ENCODE measurements at regions not wholly inside any gene's neighbourhood (a gene's known extent, or its start where the extent isn't known, plus 50 kb on each side); places are given as distances from the start of the nearest gene placed in this dataset.
"Not testable (repeated sequence)": the region's sequence is repeated elsewhere in the genome, so short reads cannot be mapped to it uniquely, and the experiment has no call there.

DNA sequence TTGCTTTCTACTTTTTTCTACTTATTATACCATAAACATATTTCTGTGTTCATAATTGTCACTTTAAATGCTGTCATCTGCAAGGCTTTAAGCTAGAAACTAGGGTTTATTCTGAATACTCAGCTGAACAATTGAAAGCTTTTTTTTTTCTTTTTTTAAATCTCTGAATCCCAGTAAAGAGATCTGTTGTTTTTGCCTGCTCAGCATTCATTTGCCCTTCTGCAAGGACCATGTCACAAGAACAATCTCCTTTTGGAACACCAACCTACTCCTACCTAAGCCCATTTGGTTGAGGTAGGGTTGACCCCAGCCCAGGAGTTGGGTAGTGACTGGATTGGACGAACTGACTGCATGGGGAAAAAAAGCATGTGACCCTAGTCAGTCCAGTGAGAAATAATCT, 92.6 kb downstream of the MZT1 start:
- DNase-seq (ENCODE audit: low read depth) = no peak
- H3K4me3 ChIP-seq (replicated peaks; ENCODE audit: low read depth, low read length) = no peak overlapping the region
- TF ChIP-seq, protein P1, sequence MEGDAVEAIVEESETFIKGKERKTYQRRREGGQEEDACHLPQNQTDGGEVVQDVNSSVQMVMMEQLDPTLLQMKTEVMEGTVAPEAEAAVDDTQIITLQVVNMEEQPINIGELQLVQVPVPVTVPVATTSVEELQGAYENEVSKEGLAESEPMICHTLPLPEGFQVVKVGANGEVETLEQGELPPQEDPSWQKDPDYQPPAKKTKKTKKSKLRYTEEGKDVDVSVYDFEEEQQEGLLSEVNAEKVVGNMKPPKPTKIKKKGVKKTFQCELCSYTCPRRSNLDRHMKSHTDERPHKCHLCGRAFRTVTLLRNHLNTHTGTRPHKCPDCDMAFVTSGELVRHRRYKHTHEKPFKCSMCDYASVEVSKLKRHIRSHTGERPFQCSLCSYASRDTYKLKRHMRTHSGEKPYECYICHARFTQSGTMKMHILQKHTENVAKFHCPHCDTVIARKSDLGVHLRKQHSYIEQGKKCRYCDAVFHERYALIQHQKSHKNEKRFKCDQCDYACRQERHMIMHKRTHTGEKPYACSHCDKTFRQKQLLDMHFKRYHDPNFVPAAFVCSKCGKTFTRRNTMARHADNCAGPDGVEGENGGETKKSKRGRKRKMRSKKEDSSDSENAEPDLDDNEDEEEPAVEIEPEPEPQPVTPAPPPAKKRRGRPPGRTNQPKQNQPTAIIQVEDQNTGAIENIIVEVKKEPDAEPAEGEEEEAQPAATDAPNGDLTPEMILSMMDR (IDR thresholded peaks at IDR 0.05; ENCODE audit: low read length, missing control alignments) = no peak

DNA sequence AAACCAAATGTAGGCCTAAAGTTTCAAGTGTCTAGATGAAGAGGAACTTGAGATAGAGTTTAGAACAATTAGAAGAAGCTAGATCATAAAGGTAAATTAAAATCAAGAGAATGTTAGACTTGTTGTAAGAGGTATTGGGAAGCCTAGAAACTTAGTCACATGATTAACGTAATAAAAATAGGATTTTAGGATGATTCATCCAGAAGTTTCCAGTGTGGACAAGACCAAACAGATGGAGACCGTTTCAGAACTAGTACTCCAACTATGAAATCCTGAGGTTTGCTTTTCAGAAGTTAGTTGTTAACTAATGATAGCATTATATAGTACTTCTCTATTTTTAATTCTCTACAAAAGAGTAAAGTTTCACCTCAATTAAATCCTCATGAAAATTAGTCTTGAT, 104.9 kb downstream of the MZT1 start:
- no peak overlapping the region for H3K4me3 ChIP-seq (replicated peaks; ENCODE audit: low read depth, low read length)
- TF ChIP-seq, protein P1 (IDR thresholded peaks at IDR 0.05; ENCODE audit: low read length, missing control alignments) = no peak
- DNase-seq (ENCODE audit: low read depth) = no peak

DNA sequence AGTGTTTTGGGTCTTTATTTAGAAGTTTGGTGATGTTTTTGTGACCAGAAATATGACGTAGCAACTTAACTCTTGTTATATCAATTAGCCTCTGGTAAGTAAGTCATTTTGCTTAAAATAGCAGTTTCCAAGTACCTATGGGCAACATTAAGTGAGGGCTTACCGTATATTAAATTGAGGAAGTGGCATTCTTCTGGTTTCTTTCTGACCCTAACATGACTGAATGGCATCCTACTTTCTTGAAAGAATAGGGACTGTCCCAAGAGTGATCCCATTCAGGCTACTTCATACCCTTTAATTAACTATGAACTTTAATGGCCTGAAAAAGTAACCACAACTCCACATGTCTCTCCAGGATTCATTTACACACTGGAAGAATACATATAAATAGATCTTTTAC, 106.6 kb downstream of the MZT1 start:
- TF ChIP-seq, protein P1 (IDR thresholded peaks at IDR 0.05; ENCODE audit: low read length, missing control alignments) = no peak
- DNase-seq (ENCODE audit: low read depth) = no peak
- no peak overlapping the region for H3K4me3 ChIP-seq (replicated peaks; ENCODE audit: low read depth, low read length)

DNA sequence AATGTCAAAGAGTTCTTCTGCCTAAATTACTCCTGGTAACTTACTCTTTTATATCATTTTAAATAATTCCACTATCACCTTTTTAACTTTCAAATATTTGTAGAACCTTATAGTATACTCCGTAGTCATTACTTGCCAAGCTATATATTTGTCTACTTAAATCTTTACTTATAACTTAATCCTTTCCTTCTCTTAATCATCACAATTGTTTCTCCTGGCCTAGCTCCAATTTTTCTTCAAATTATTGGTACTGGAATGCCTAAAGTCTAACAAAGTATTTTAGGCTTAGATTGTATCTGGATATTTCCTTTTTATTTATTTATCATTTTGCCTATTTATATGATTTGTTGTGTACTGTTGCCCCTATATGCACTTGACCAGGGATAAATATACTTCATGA, 109.5 kb downstream of the MZT1 start:
- no peak for DNase-seq (ENCODE audit: low read depth)
- TF ChIP-seq, protein P1 (IDR thresholded peaks at IDR 0.05; ENCODE audit: low read length, missing control alignments) = no peak
- no peak overlapping the region for H3K4me3 ChIP-seq (replicated peaks; ENCODE audit: low read depth, low read length)

DNA sequence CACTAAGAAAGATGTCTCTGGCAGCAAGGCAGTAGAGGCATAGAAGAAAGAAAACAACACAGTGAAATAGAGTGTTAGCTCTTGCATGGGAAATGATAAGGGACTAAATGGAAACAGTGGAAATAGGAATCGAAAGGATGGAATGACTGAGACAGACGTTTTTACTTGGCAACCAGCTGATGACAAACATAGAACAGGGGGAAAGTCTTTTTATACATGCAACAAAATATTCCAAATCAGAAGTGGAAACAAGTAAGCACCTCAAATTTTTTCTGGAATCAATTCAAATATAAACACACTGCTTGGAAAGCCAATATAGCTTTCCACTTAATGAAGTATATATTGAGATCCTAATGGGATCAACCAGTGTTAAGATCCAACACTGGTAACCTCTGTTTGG, 110.2 kb downstream of the MZT1 start:
- DNase-seq (ENCODE audit: low read depth) = no peak
- TF ChIP-seq, protein P1 (IDR thresholded peaks at IDR 0.05; ENCODE audit: low read length, missing control alignments) = no peak
- H3K4me3 ChIP-seq (replicated peaks; ENCODE audit: low read depth, low read length) = no peak overlapping the region

DNA sequence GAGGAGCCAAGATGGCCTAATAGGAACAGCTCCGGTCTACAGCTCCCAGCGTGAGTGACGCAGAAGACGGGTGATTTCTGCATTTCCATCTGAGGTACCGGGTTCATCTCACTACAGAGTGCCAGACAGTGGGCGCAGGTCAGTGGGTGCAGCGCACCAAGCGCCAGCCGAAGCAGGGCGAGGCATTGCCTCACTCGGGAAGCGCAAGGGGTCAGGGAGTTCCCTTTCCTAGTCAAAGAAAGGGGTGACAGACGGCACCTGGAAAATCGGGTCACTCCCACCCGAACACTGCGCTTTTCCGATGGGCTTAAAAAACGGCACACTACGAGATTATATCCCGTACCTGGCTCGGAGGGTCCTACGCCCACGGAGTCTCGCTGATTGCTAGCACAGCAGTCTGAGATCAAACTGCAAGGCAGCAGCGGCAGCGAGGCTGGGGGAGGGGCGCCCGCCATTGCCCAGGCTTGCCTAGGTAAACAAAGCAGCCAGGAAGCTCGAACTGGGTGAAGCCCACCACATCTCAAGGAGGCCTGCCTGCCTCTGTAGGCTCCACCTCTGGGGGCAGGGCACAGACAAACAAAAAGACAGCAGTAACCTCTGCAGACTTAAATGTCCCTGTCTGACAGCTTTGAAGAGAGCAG, 117.1 kb downstream of the MZT1 start:
- not testable (repeated sequence) for H3K4me3 ChIP-seq (replicated peaks; ENCODE audit: low read depth, low read length); DNase-seq (ENCODE audit: low read depth)

DNA sequence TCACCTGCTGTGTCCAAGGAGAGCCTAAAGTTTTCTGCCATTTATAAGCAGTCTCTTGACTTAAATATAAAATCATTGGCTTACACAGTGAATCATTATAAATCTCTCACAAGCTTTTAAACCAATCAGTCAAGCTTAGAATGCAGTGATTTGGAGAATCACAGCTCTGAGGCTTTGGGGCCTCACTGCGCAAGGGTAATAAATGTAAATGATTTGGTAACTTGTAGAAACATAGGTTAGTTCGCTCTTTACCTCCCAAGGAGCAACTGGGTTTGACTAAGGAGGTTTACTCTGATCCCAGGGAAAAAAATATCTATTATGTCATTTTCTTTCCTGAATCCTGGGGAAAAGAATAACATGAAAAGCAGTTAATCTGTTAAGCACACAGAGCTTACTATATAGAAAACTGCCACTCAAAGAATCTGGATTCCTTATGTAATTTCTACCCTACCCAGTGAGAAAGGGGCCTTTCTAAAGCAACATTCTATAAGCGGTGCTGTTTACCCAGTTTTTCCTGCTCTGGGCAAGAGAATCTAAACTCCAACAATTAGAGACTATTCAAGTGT, 128.2 kb downstream of the MZT1 start:
- TF ChIP-seq, protein P1 (IDR thresholded peaks at IDR 0.05; ENCODE audit: low read length, missing control alignments) = no peak
- DNase-seq (ENCODE audit: low read depth) = no peak
- no peak overlapping the region for H3K4me3 ChIP-seq (replicated peaks; ENCODE audit: low read depth, low read length)

Measured in fibroblast of pulmonary artery (primary cell).